Neural crest cell (in vitro differentiated cells): ENCODE measurements at regions not wholly inside any gene's neighbourhood (a gene's known extent, or its start where the extent isn't known, plus 50 kb on each side); places are given as distances from the start of the nearest gene placed in this dataset.

Experiments
- DNase-seq: peaks from one replicate; pipeline ENCODE4 v3.0.0; 2021; ENCODE audit warnings: low read depth, mixed read lengths, low spot score
- H3K27ac Mint-ChIP-seq: one replicate; pipeline ENCODE4 v1.8.0; 2021; ENCODE audit warnings: mild to moderate bottlenecking, mixed read lengths; ENCODE audit not compliant: unreplicated experiment
- H3K27me3 Mint-ChIP-seq: 2 replicates; pipeline ENCODE4 v1.8.0; 2021; ENCODE audit warnings: low read depth, mild to moderate bottlenecking, mixed read lengths
- H3K36me3 Mint-ChIP-seq: 2 replicates; pipeline ENCODE4 v1.8.0; 2021; ENCODE audit warnings: low read depth, mild to moderate bottlenecking, mixed read lengths
- H3K4me1 Mint-ChIP-seq: 2 replicates; pipeline ENCODE4 v1.8.0; 2021; ENCODE audit warnings: mixed read lengths
- H3K4me3 Mint-ChIP-seq: one replicate; pipeline ENCODE4 v1.8.0; 2021; ENCODE audit warnings: mild to moderate bottlenecking, mixed read lengths
- H3K9me3 Mint-ChIP-seq: 2 replicates; pipeline ENCODE4 v1.8.0; 2021; ENCODE audit warnings: mixed read lengths
- CTCF ChIP-seq: fragments of 200-600 bp; sonication (generic); conservative IDR thresholded peaks from 2 replicates; pipeline ENCODE4 v1.5.0; 2021; ENCODE audit warnings: antibody characterized with exemption, mild to moderate bottlenecking

- Mint-ChIP-seq H3K4me1 (peaks cover 21% of the 10 kb centered on the region), H3K4me3 (no peak overlapping the region), H3K9me3 (peaks cover 11% of the 10 kb centered on the region), H3K27me3 (no peaks in the 10 kb centered on the region), H3K27ac (peak overlapping the region; percentile 36), H3K36me3 (peaks cover 4% of the 10 kb centered on the region)
- no peak for DNase-seq
- no peak for TF ChIP-seq CTCF
Observed at GRCh38 chr7:46143949-46144917, 223.2 kb upstream of the IGFBP3 start.

GRCh38 chr7:46143421-46143820 lies 222.3 kb upstream of the IGFBP3 start:
- no peak for DNase-seq
- H3K27me3 Mint-ChIP-seq = no peaks in the 10 kb centered on the region
- no peak overlapping the region for H3K27ac Mint-ChIP-seq
- peaks cover 11% of the 10 kb centered on the region for H3K9me3 Mint-ChIP-seq
- H3K4me1 Mint-ChIP-seq = peaks cover 21% of the 10 kb centered on the region
- H3K36me3 Mint-ChIP-seq = peaks cover 4% of the 10 kb centered on the region
- H3K4me3 Mint-ChIP-seq = no peak overlapping the region
- no peak for TF ChIP-seq CTCF

- TF ChIP-seq CTCF = no peak
- H3K36me3 Mint-ChIP-seq = no peaks in the 10 kb centered on the region
- no peak overlapping the region for H3K27ac Mint-ChIP-seq
- DNase-seq = no peak
- peaks cover 5% of the 10 kb centered on the region for H3K9me3 Mint-ChIP-seq
- no peak overlapping the region for H3K4me3 Mint-ChIP-seq
- H3K27me3 Mint-ChIP-seq = no peaks in the 10 kb centered on the region
- H3K4me1 Mint-ChIP-seq = peaks cover 8% of the 10 kb centered on the region
Observed at GRCh38 chr7:46139079-46139478, 218.0 kb upstream of the IGFBP3 start.

- no peak overlapping the region for H3K4me3 Mint-ChIP-seq
- DNase-seq = no peak
- no peaks in the 10 kb centered on the region for H3K36me3 Mint-ChIP-seq
- TF ChIP-seq CTCF = no peak
- H3K9me3 Mint-ChIP-seq = peaks cover 7% of the 10 kb centered on the region
- H3K4me1 Mint-ChIP-seq = peaks cover under 1% of the 10 kb centered on the region
- no peak overlapping the region for H3K27ac Mint-ChIP-seq
- no peaks in the 10 kb centered on the region for H3K27me3 Mint-ChIP-seq
Observed at GRCh38 chr7:46137725-46138124, 216.7 kb upstream of the IGFBP3 start.

GRCh38 chr7:46135557-46135956 lies 214.5 kb upstream of the IGFBP3 start:
- peaks cover 5% of the 10 kb centered on the region for H3K4me1 Mint-ChIP-seq
- no peak for TF ChIP-seq CTCF
- no peaks in the 10 kb centered on the region for H3K36me3 Mint-ChIP-seq
- H3K4me3 Mint-ChIP-seq = no peak overlapping the region
- peaks cover 9% of the 10 kb centered on the region for H3K9me3 Mint-ChIP-seq
- no peaks in the 10 kb centered on the region for H3K27me3 Mint-ChIP-seq
- no peak for DNase-seq
- no peak overlapping the region for H3K27ac Mint-ChIP-seq
